DLD1 (cell line): ENCODE measurements at regions not wholly inside any gene's neighbourhood (a gene's known extent, or its start where the extent isn't known, plus 50 kb on each side); places are given as distances from the start of the nearest gene placed in this dataset.
"Not testable (repeated sequence)": the region's sequence is repeated elsewhere in the genome, so short reads cannot be mapped to it uniquely, and the experiment has no call there.

Experiments used
- in situ Hi-C: cut with HindIII; loops from 2 replicates; pipeline ENCODE4 v1.10.0; 2017; ENCODE audit warnings: low sequenced_read_pairs

DNA sequence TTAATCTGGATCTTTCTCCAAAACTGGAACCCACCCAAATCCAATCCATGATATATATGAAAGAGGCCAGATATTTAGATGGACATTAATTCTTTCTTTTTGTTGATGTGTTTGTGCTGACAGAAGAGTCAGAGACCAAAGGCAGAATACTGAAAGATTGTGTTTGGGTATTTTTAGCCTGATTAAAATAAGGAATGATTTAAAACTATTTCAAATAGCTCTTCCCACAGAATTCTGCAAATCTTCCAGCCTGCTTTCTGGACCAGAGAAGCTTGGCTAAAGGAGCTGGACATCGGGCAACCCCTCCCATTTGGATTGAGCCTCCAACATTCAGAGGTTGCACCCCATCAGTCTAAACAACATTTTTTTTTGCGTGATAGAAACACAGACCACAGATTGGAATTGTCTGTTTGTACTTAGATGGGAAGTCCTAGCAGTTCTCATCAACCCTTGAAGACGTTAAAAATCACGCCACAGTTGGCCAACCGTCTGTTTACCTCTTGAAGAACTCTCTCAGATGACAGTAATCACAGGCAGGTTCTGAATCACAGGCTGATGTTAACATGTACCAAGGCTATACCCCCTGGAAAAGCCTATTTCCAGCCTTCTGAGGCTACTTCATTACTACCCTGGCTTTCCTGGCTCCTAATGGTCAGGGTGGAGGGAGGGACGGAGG lies 155.2 kb upstream of the NRP1 start:
- in situ Hi-C loops, result no loop called here

DNA sequence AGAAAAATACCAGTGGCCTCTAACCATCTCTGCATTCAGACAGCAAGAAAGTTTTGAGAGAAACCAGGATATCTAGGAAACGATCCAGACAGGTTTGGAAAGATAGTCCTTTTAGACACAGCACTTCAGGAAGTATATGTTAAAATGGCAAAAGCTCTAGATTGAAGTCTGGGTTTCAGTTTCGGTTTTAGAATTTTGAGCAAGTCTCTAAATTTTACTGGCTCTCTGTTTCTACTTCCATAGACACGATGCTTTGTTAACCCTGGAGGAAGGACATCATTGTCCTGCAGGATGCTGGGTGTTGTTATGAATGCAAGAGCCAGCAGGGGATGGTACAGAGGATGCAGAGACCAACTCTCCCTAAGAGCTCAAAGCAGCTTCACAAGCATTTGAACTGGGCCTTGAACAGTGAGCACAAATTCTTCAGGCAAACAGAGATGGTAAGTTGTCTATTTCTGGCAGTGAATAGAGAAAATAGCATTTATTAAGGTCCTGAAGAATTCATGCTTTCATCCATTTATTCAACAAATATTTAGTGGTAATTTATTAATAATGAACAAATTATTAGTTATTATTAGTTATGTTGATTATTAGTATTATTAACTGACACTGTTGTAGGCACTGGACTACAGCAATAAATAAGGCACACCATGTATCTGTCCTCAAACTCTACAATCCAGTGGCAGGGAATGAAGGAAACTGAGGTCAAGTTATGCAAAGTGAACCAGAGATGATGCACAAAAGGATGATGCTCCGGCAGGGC lies 152.7 kb upstream of the NRP1 start:
- in situ Hi-C loops, result no loop called here

DNA sequence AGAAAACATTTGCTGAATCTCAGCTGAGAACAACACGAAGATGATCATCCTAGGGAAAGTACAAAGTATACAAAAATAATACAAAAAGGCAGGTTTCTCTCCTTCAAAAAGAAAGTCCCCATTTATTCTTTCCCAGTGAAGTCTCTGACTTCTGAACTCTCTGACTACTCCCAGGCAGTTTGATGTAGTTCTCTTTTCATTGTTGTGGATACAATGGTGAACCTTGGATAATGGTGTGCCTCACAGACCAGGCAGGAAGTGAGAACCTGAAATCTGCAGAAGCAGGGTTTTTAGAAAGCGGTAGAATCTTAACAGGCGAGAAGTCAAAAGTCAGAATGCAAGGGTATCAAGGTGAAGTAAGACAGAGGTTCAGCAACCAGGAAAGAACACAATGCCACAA lies 150.8 kb upstream of the NRP1 start:
- in situ Hi-C loops, result no loop called here

DNA sequence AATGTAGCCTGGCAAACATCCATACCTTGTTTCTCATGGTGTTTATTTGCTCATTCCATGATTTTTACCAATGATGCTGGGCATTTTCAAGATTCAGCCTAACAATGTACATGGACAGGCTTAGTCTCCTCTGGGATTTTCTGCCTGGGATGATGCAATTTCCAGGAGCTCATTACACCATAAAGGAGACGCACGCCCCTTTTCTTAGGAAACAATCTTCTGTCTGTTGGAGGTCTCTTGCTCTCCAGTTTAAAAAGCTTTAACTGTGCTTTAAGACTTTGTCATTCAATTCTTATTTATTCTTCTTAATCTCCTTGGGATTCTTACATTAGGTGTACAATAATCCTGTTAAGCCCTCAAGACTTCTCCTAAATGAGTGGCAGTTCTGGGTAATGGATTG lies 150.3 kb upstream of the NRP1 start:
- in situ Hi-C loops, result no loop called here

DNA sequence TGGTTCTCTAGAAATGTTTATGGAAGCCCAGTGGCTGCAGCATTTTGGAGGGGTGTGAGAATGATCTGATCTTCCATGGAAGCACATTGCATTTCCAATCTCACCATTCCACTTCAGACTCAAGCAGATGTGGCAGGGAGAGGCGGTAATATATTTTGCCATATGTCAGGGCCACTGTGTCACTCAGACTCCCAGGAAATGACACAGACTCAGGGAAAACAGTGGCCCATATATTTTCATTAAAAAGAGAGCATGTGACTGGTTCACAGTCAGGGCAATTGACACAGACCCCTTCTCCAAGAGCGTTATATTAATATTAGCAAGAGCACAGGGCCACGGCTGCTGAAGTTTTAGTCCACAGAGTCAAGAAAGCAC lies 149.3 kb upstream of the NRP1 start:
- in situ Hi-C loops, result no loop called here

DNA sequence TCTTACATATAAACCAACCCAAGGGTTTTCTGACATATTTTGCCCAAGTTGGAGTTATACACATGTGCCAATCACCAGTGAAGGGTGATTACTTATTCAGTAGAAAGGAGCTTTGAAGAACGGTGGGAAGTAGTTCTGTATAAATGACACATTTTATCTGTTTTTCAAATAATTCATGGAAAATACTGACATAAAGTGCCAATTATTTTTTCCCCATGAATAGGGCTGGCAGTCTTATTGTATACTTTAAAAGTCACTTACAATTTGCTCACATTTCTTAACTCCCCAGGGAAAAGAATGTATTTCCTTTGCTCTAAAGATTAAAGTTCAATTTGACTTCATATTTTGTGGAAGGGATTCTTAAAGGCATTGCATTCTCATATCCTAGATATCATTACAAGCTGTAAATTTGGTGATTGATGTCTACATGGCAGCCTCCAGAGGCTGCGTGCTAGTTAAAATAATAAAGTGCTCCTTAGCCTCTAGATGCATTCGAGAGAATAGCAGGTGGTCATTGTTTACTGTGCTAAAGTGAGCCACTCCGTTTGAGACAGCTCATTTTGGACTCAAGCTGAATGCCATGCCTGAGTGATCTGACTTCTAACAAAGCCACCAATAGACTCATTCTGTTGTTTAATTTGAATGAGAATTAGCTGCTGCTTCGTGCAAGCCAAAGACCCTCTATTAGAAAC lies 148.8 kb upstream of the NRP1 start:
- in situ Hi-C loops, result no loop called here

DNA sequence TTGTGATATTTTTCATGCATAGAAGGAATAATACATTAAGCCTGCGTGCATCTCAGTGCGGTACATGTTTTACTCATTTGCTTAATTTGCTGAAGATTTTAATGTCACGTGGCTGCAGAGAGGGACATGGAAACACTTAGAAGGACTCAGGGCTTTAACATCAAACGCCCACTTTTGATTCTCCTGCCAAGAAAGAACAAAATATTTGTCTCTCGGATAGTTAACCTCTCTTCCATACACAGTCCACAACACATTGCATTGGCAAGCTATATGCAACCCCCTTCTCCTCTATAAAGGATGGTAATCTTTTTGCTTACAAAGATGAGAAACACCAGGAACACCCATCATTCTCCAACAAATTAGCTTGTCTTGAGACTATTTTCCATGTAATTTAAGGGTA lies 148.0 kb upstream of the NRP1 start:
- in situ Hi-C loops, result no loop called here

DNA sequence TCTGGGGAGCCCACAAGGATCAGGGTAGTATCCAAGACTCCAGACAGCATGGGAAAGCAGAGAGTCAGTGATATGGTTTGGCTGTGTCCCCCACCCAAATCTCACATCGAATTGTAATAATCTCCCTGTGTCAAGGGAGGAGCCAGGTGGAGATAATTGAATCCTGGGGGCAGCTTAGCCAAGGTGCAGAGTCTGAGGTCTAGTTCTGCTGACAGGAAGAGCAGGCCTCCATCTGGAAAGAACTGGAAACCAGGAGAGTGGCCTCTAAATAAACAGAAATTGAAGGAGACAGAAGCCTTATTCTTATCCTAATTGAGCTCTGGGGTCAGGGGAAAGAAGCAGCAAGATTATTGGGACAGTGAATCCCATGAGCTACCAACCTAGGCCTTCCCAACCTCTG lies 146.7 kb upstream of the NRP1 start:
- in situ Hi-C loops, result no loop called here

DNA sequence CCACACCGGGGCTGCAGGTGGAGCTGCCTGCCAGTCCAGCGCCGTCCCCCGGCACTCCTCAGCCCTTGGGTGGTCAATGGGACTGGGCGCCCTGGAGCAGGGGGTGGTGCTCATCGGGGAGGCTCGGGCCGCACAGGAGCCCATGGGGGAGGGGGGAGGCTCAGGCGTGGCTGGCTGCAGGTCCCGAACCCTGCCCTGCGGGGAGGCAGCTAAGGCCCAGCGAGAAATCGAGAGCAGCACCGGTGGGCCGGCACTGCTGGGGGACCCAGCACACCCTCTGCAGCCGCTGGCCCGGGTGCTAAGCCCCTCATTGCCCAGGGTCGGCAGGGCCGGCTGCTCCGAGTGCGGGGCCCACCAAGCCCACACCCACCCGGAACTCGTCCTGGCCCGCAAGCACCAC lies 145.9 kb upstream of the NRP1 start:
- in situ Hi-C loops, result not testable (repeated sequence)

DNA sequence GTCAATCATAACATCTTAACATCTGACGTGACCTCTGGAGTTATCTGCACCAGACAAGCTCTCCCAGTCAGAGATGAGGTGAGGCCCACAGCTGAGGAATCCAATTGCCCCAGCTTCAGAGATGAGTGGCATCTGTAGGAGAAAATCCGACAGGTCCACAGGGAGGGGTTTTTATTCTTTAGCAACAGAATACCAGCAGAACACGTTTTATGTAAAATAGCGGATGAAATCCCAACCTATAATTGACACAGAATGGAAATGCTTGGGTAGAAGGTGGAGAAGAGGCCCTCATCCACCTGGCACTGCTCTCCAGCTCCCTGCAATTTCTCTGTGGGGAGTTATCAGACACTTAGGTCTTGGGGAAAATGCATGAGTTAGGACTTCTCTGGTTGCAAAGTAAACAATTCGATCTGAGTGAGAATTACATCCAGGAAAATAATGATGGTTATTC lies 144.2 kb upstream of the NRP1 start:
- in situ Hi-C loops, result no loop called here

DNA sequence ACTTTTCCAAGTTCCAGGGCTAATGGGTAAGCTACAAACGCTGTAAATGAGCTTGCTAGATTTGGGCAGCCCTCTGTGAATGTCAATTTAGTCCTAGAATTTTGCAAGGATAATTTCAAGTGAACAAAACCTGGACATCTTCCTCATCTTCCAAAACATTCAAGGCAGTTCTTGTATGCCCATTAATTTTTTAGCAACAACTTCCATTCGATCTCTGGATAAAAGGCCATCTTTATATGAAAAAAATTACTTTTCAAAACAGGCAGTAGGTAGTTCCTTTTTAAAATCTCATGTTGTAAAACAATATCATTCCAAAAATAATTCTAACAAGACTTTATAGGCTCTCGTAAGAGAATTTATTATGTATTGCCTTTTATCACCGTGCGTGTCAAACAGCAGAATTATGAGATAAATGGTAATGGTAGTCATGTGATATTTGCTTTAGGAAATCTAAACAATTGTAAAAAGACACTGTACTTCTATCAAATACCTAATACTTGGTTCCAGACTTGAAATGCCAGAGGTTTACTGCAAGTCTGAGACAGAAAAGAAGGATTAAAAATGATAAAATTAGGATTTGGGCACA lies 143.7 kb upstream of the NRP1 start:
- in situ Hi-C loops, result no loop called here

DNA sequence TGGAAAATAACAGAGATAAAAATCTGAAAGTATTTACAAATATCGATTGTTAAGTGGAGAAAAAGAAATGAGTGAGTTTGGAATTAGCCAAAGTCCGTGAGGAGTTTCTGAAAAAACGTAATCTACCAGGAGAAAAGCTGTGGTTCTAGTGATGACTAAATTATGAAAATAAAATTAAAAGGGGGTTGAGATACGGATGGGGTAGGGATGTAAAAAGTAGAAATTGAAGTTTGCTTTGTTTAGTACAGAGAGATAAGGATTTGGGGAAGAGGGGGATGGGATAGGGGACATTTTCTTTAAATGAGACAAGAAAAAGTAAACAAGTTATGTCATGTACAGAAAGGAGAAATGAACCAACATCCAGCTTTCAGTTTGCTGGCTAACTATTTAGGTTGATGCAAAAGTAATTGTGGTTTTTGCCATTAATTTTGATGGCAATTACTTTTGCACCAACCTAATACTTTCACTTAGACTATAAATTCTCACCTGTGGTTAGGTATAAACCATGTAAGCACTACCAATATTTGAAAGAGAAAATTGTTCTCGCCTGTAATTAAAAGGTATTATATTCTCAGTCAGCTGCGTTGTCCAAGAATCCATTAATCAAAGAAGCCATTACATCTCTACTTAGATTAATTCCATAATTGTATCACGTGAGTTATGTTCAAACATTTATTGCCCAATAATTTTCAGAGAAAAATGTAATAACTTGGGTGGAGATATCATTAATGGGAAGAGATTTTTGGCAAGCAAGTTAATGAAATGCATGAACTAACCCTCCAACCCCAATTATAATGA lies 143.0 kb upstream of the NRP1 start:
- in situ Hi-C loops, result no loop called here

DNA sequence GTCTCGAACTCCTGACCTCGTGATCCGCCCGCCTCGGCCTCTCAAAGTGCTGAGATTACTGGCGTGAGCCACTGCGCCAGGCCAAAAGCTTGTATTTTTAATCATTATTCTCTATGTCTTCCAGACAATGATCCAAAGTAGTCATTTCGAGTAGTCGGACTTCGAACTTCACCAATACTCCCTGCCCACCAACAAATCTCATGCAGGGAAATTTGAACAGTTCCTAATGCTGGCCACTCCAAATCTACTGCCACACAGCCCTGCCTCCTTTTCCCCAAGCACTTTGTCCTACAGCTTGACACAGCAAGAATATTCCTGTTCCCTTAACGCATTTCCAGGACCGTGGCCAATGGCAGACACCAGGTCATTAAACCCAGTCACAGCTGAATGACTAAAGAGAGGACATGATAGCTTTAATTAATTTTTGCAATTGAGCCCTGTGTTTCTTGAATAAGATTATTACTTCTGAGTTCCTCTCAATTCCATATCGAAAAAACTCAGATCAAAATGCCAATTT lies 142.3 kb upstream of the NRP1 start:
- in situ Hi-C loops, result no loop called here

DNA sequence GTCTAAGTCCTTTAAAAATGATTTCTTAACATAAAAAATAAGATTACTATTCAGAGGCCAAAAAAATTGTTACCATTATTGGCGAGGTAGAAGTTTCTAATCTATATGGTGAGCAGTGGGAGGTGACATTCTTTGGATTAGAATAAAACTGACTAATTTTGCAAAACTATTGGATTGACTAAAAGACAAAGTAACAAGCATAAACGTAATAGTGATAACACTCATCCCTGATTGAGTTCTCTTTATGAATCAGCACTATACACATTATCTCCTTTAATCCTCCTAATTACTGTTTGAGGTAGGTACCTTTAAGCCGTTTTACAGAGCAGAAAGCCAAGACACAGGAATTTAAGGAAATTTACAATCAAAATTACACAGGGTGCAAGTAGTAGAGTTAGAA lies 139.2 kb upstream of the NRP1 start:
- in situ Hi-C loops, result no loop called here

DNA sequence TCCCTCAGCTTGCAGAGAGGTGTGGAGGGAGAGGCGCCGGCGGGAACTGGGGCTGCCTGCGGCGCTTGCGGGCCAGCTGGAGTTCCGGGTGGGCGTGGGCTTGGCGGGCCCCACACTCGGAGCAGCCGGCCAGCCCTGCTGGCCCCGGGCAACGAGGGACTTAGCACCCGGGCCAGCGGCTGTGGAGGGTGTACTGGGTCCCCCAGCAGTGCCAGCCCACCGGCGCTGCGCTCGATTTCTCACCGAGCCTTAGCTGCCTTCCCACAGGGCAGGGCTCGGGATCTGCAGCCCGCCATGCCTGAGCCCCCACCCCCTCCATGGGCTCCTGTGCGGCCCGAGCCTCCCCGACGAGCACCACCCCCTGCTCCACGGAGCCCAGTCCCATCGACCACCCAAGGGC lies 133.5 kb upstream of the NRP1 start:
- in situ Hi-C loops, result not testable (repeated sequence)

DNA sequence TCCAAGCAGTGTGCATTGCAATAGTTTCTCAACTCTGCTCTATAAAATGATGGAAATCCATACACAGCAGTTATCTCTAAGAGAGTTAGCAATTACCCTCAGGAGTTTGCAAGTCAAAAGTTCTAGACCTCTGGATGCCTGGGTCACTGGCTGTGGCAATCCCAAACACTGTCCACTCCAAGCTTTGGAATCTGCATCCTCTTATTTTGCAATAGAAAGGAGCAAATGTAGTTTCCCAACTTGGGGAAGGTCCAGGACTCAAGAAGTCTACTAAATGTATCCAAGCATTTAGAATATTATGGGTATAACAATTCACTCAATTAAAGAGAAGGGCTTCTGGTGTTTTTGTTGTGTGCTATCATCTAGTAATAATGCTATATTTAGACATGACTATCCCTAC lies 131.3 kb upstream of the NRP1 start:
- in situ Hi-C loops, result no loop called here

DNA sequence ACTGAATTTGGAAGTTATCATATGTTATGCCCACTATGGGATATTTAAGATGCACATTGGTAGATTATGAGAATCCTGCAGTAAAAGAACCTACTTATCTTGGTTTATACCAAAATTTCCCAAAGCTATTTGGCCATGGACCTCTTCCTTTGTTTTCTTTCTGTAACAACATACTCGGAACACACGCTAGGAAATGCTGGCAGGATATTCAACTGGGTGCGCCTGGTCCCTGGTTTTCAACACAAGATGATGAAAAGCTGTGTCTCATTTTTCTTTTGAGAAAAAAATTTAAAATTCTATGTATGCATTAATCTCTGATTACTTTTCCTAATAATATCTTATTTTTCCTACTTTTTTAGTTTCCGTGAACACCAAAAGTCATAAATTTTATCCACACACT lies 128.5 kb upstream of the NRP1 start:
- in situ Hi-C loops, result no loop called here

DNA sequence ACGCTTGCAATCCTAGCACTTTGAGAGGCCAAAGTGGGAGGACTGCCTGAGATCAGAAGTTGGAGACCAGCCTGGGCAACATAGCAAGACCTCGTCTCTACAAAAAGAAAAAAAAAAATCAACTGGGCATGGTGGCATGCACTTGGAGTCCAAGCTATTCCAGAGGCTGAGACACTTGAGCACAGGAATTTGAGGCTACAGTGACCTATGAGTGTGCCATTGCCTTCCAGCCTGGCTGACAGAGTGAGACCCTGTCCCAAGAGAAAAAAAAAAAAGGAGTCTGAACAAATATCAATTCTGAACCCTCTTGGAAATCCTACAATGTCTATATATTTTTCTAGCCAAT lies 126.8 kb upstream of the NRP1 start:
- in situ Hi-C loops, result no loop called here

DNA sequence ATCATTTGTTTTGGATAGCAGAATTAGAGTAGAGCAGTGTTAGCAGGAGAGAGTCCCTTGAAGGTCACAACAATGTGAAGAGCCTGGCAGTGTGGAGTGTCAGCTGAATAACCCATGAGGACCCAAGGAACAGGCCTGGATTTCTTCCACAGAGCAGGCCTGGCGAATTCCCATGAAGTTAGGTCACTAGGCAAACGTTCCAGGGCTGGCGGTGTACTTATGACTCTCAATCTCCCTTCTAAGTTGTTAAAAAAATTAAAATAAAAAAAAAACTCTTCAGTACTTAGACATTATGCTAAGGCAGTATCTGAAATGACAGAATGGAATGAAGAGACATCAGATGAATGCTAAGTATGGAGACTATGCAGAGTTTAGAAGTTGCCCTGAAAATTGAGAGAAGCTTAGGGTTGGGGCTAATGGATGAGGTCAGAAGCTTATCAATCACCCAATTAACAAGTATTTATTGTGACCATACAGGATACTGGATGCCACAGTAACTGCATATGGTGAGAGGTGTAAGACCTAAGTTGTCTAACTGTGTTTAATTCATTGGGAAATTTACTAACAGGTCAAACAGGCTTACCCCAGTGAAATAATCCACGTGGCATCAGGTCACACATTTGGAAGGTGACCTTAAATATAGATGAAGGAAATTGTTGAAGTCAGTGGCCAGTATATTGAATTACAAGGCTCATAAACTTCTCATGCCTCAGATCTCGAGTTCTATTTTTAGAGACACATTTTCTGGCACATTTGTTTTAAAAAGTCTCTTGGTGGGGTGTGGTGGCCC lies 126.2 kb upstream of the NRP1 start:
- in situ Hi-C loops, result no loop called here

DNA sequence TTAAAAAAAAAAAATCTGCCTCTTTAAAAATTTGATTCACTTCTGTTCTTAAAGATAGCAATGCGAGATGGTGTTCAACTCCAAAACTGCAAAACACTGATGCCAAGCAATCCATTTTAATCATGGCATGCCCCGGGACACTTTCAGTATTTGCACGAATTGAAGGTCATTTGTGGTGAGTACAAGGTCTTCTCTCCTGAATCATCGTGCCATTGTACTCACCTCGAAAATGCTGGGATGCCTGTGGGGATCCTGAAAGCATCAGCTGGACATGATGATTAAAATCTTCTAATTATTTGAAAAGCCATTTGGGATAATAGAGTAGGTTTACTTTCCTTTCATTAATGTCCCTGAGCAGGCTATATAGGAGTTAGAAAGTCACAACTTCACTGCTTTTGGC lies 125.1 kb upstream of the NRP1 start:
- in situ Hi-C loops, result no loop called here
